IMR-90 (cell line): ENCODE measurements at regions not wholly inside any gene's neighbourhood (a gene's known extent, or its start where the extent isn't known, plus 50 kb on each side); places are given as distances from the start of the nearest gene placed in this dataset.

Experiments used
- ATAC-seq: fragments of 200-7000 bp; cut with Tn5 transposase; 2 replicates; pipeline ENCODE4 v1.9.1; 2020; ENCODE audit warnings: low read depth, mild to moderate bottlenecking, moderate library complexity
- BruUV-seq: library from RNA; stranded (reverse); fragments of 400-500 nt; replicated peaks from 2 replicates; lab custom pipeline; 2021; lab: Mats Ljungman, UMichigan
- CTCF ChIA-PET: fragments of 300-600 bp; formaldehyde crosslinking; extraction: SDS; loops from one replicate; lab custom pipeline; 2021; ENCODE audit warnings: antibody characterized with exemption; lab: Yijun Ruan, JAX
- POLR2A ChIA-PET: fragments of 300-600 bp; sonication (Branson Sonifier 250); formaldehyde crosslinking; loops from one replicate; lab custom pipeline; 2022; ENCODE audit warnings: antibody characterized with exemption; ENCODE audit not compliant: unreplicated experiment; lab: Charles Lee
- DNase-seq: peaks from one replicate; pipeline ENCODE4 v3.0.0; 2013
- H2AFZ ChIP-seq: replicated peaks from 2 replicates; pipeline ENCODE3; 2013; ENCODE audit warnings: low read length, mild to moderate bottlenecking; ENCODE audit not compliant: poor library complexity
- H2AK5ac ChIP-seq: 2 replicates; pipeline ENCODE4 v1.6.1; 2013; ENCODE audit warnings: low read depth, low read length, inconsistent platforms
- H2AK9ac ChIP-seq: replicated peaks from 2 replicates; pipeline ENCODE3; 2013; ENCODE audit warnings: mild to moderate bottlenecking, low read depth, low read length, moderate library complexity; ENCODE audit not compliant: poor library complexity
- H2BK120ac ChIP-seq: 2 replicates; pipeline ENCODE4 v1.6.1; 2013; ENCODE audit warnings: low read depth, low read length, inconsistent platforms
- H2BK15ac ChIP-seq: 3 replicates; pipeline ENCODE4 v1.6.1; 2013; ENCODE audit warnings: low read depth, low read length, inconsistent platforms
- H2BK20ac ChIP-seq: 2 replicates; pipeline ENCODE4 v1.6.1; 2013; ENCODE audit warnings: low read depth, mild to moderate bottlenecking, inconsistent platforms, low read length, moderate library complexity
- H2BK5ac ChIP-seq: 2 replicates; pipeline ENCODE4 v1.6.1; 2013; ENCODE audit warnings: mild to moderate bottlenecking, low read depth, low read length, inconsistent platforms; ENCODE audit not compliant: poor library complexity, severe bottlenecking
- H3K14ac ChIP-seq: replicated peaks from 2 replicates; pipeline ENCODE4 v1.6.1; 2013; ENCODE audit warnings: low read depth, low read length, inconsistent platforms
- H3K18ac ChIP-seq: 2 replicates; pipeline ENCODE4 v1.6.1; 2013; ENCODE audit warnings: low read depth, low read length, control low read depth
- H3K23ac ChIP-seq: 2 replicates; pipeline ENCODE4 v1.6.1; 2013; ENCODE audit warnings: low read depth, low read length, inconsistent platforms
- H3K27ac ChIP-seq: 2 replicates; pipeline ENCODE4 v1.5.1; 2013; ENCODE audit warnings: mild to moderate bottlenecking, control low read depth, low read length; ENCODE audit not compliant: insufficient read depth
- H3K27me3 ChIP-seq: 2 replicates; pipeline ENCODE4 v1.6.1; 2013; ENCODE audit warnings: low read length; ENCODE audit not compliant: control insufficient read depth, insufficient read depth
- H3K36me3 ChIP-seq: 2 replicates; pipeline ENCODE4 v1.6.1; 2013; ENCODE audit warnings: low read length, mixed read lengths; ENCODE audit not compliant: control insufficient read depth, insufficient read depth
- H3K4ac ChIP-seq: 2 replicates; pipeline ENCODE4 v1.6.1; 2013; ENCODE audit warnings: low read depth, low read length, inconsistent platforms
- H3K4me1 ChIP-seq: 2 replicates; pipeline ENCODE4 v1.6.1; 2013; ENCODE audit warnings: low read length, mixed read lengths; ENCODE audit not compliant: control insufficient read depth, insufficient read depth
- H3K4me2 ChIP-seq: 2 replicates; pipeline ENCODE4 v1.6.1; 2013; ENCODE audit warnings: low read depth, mild to moderate bottlenecking, control low read depth, low read length, moderate library complexity
- H3K4me3 ChIP-seq: 2 replicates; pipeline ENCODE4 v1.5.1; 2013; ENCODE audit warnings: low read depth, mild to moderate bottlenecking, control low read depth, low read length, moderate library complexity; ENCODE audit not compliant: insufficient read depth
- H3K56ac ChIP-seq: 2 replicates; pipeline ENCODE4 v1.6.1; 2013; ENCODE audit warnings: low read length, inconsistent platforms; ENCODE audit not compliant: insufficient read depth; ENCODE audit errors: extremely low read depth
- H3K79me1 ChIP-seq, 2 experiments: 2 replicates each; pipeline ENCODE4 v1.6.1; 2013; ENCODE audit warnings: low read length in 2 of 2, inconsistent platforms in 1 of 2, low read depth in 1 of 2
- H3K9ac ChIP-seq: 2 replicates; pipeline ENCODE4 v1.6.1; 2013; ENCODE audit warnings: low read depth, low read length, control low read depth
- H3K9me1 ChIP-seq: 2 replicates; pipeline ENCODE4 v1.6.1; 2013; ENCODE audit warnings: low read length, inconsistent platforms; ENCODE audit not compliant: insufficient read depth
- H3K9me3 ChIP-seq: 2 replicates; pipeline ENCODE4 v1.6.1; 2013; ENCODE audit warnings: low read length; ENCODE audit not compliant: control insufficient read depth, insufficient read depth
- H4K20me1 ChIP-seq: 2 replicates; pipeline ENCODE4 v1.6.1; 2013; ENCODE audit warnings: low read length, inconsistent platforms; ENCODE audit not compliant: insufficient read depth
- H4K5ac ChIP-seq: 2 replicates; pipeline ENCODE4 v1.6.1; 2013; ENCODE audit warnings: mild to moderate bottlenecking, low read depth, low read length, control low read depth
- H4K8ac ChIP-seq, 2 experiments: 2 replicates each; pipeline ENCODE4 v1.6.1; 2013; ENCODE audit warnings: low read depth in 2 of 2, low read length in 2 of 2, control low read depth in 1 of 2, inconsistent platforms in 1 of 2
- H4K91ac ChIP-seq: 2 replicates; pipeline ENCODE4 v1.6.1; 2013; ENCODE audit warnings: low read depth, low read length, inconsistent platforms; ENCODE audit not compliant: insufficient read depth
- CEBPB ChIP-seq: IDR thresholded peaks from 2 replicates; pipeline ENCODE4 v1.6.1; 2012; ENCODE audit warnings: low read depth, low read length, improper control_type of control experiment
- MAFK ChIP-seq: IDR thresholded peaks from 2 replicates; pipeline ENCODE4 v1.6.1; 2012; ENCODE audit warnings: low read depth, low read length, improper control_type of control experiment
- WGBS, 2 experiments: methylation state at CpG; one replicate each; pipeline versions ENCODE4 v1.1.5 to v1.1.7; 2013; ENCODE audit warnings: missing lambda C conversion rate in 2 of 2; ENCODE audit not compliant: insufficient read length in 1 of 2; ENCODE audit errors: extremely low coverage in 2 of 2; 5-methylcytosine and 5-hydroxymethylcytosine counted together
- dilution Hi-C: fragments of 300-500 bp; cut with HindIII; formaldehyde crosslinking; loops from one replicate; pipeline ENCODE4 v1.14.3; 2018; ENCODE audit warnings: low sequenced_read_pairs; ENCODE audit not compliant: unreplicated experiment
- in situ Hi-C: fragments of 300-500 bp; cut with MboI; formaldehyde crosslinking; loops from 3 replicates; pipeline ENCODE4 v1.14.3; 2019; ENCODE audit warnings: low sequenced_read_pairs, inconsistent platforms, mixed read lengths
- intact Hi-C: fragments of 100-400 bp; cut with micrococcal nuclease; formaldehyde crosslinking; loops from 2 replicates; pipeline ENCODE4 v1.10.0; 2022

- Histone ChIP-seq H3K18ac (no peak overlapping the region), H2BK20ac (no peak overlapping the region), H3K9me1 (no peaks in the 10 kb centered on the region; the same call in none of the 2 replicates), H2BK15ac (no peak overlapping the region), H3K79me1 (no peaks in the 10 kb centered on the region), H4K5ac (no peak overlapping the region), H3K27ac (no peak overlapping the region), H3K4ac (no peak overlapping the region), H3K56ac (no peak overlapping the region), H4K8ac (no peak overlapping the region), H3K9ac (no peak overlapping the region), H3K4me2 (no peak overlapping the region), H3K27me3 (no peaks in the 10 kb centered on the region), H3K23ac (no peak overlapping the region), H2AK9ac (no peak overlapping the region), H3K4me3 (no peak overlapping the region), H2BK120ac (no peak overlapping the region), H4K20me1 (no peaks in the 10 kb centered on the region), H3K36me3 (no peaks in the 10 kb centered on the region), H2BK5ac (no peak overlapping the region), H3K14ac (no peak overlapping the region), H2AK5ac (no peak overlapping the region), H3K4me1 (peaks cover 3% of the 10 kb centered on the region; the same call in 1 of the 2 replicates), H4K91ac (no peak overlapping the region), H2AFZ (no peak overlapping the region), H3K9me3 (no peaks in the 10 kb centered on the region)
- in situ Hi-C loops, result no loop called here
- WGBS, 2 experiments, result no CpG with 5 or more reads among the region's 4 CpGs
- TF ChIP-seq MAFK, result peak; percentile 84
- no peak for TF ChIP-seq CEBPB
- BruUV-seq, result no TSS peak
- dilution Hi-C loops, result no loop called here
- ATAC-seq, result no peak
- CTCF ChIA-PET, result no interaction called here
- DNase-seq, result peak; percentile 58
- POLR2A ChIA-PET, result no interaction called here
- intact Hi-C loops, result no loop called here
Observed at GRCh38 chr3:99250272-99250671, 348.8 kb upstream of the DCBLD2 start.
